Natural killer cell (primary cell): ENCODE measurements at regions not wholly inside any gene's neighbourhood (a gene's known extent, or its start where the extent isn't known, plus 50 kb on each side); places are given as distances from the start of the nearest gene placed in this dataset.

ENCODE experiments used
- ATAC-seq, 3 donors: fragments of 150-1000 bp in 2 of 3; fragments of 200-7000 bp in 1 of 3; cut with Tn5 transposase; 1 replicate in 1 of 3; 2 replicates in 2 of 3; pipeline ENCODE4 v1.10.0; 2021; ENCODE audit warnings: mild to moderate bottlenecking in 2 of 3, moderate library complexity in 2 of 3
- DNase-seq, 2 donors: peaks; one replicate each; pipeline versions ENCODE4 v3.0.0 to v3.0.0-alpha.2; 2013 to 2021; ENCODE audit warnings: mixed read lengths in 1 of 2
- H3K27ac ChIP-seq: one replicate; pipeline ENCODE4 v1.5.1; 2013; ENCODE audit warnings: mild to moderate bottlenecking, low read length
- H3K27me3 ChIP-seq: one replicate; pipeline ENCODE4 v1.6.1; 2013; ENCODE audit warnings: low read length; ENCODE audit not compliant: control insufficient read depth, insufficient read depth
- H3K36me3 ChIP-seq: one replicate; pipeline ENCODE4 v1.6.1; 2013; ENCODE audit warnings: low read length; ENCODE audit not compliant: control insufficient read depth, insufficient read depth
- H3K4me1 ChIP-seq: one replicate; pipeline ENCODE4 v1.6.1; 2013; ENCODE audit warnings: low read length; ENCODE audit not compliant: control insufficient read depth, insufficient read depth
- H3K4me3 ChIP-seq: one replicate; pipeline ENCODE4 v1.5.1; 2013; ENCODE audit warnings: low read length
- H3K9me3 ChIP-seq: one replicate; pipeline ENCODE4 v1.6.1; 2013; ENCODE audit warnings: low read length; ENCODE audit not compliant: control insufficient read depth, insufficient read depth
- H3K27ac Mint-ChIP-seq, 2 donors: one replicate each; pipeline ENCODE4 v1.8.0; 2022; ENCODE audit warnings: mild to moderate bottlenecking in 2 of 2, mixed read lengths in 2 of 2, moderate library complexity in 1 of 2
- H3K27me3 Mint-ChIP-seq, 2 donors: one replicate each; pipeline ENCODE4 v1.8.0; 2022; ENCODE audit warnings: low read depth in 2 of 2, mixed read lengths in 2 of 2
- H3K36me3 Mint-ChIP-seq: one replicate; pipeline ENCODE4 v1.8.0; 2022; ENCODE audit warnings: mixed read lengths
- H3K4me1 Mint-ChIP-seq, 2 donors: one replicate each; pipeline ENCODE4 v1.8.0; 2022; ENCODE audit warnings: mixed read lengths in 2 of 2
- H3K4me3 Mint-ChIP-seq: one replicate; pipeline ENCODE4 v1.8.0; 2022; ENCODE audit warnings: mild to moderate bottlenecking, moderate library complexity, mixed read lengths
- H3K9me3 Mint-ChIP-seq, 2 donors: one replicate each; pipeline ENCODE4 v1.8.0; 2022; ENCODE audit warnings: mixed read lengths in 2 of 2
- CTCF ChIP-seq: fragments of 200-600 bp; IDR thresholded peaks from one replicate; pipeline ENCODE4 v1.8.0; 2022; ENCODE audit warnings: antibody characterized with exemption
- WGBS: methylation state at CpG from one replicate; pipeline ENCODE4 v1.1.7; 2013; ENCODE audit warnings: missing lambda C conversion rate; ENCODE audit not compliant: insufficient coverage; 5-methylcytosine and 5-hydroxymethylcytosine counted together
- intact Hi-C: fragments of 100-400 bp; cut with micrococcal nuclease; formaldehyde crosslinking; loops from one replicate; pipeline ENCODE4 v1.14.2; 2022

- peaks cover 0 to 5% of the 10 kb centered on the region in 2 donors for H3K9me3 Mint-ChIP-seq
- DNase-seq = no peak
- peaks cover 5 to 11% of the 10 kb centered on the region in 2 donors for H3K4me1 Mint-ChIP-seq
- intact Hi-C loops = no loop called here
- no peaks in the 10 kb centered on the region for H3K4me1 ChIP-seq
- WGBS = 70% methylated on average over 2 of the region's 3 CpGs
- no peaks in the 10 kb centered on the region for H3K27me3 ChIP-seq
- H3K36me3 ChIP-seq = no peaks in the 10 kb centered on the region
- no peak overlapping the region for H3K27ac Mint-ChIP-seq
- no peaks in the 10 kb centered on the region for H3K9me3 ChIP-seq
- peaks cover 6% of the 10 kb centered on the region for H3K36me3 Mint-ChIP-seq
- H3K27me3 Mint-ChIP-seq = no peaks in the 10 kb centered on the region
- no peak overlapping the region for H3K4me3 ChIP-seq
- TF ChIP-seq CTCF = no peak
- no peak for ATAC-seq
- H3K27ac ChIP-seq = no peak overlapping the region
- H3K4me3 Mint-ChIP-seq = no peak overlapping the region
These were observed 535.6 kb upstream of the MEF2C start for GRCh38 chr5:89418407-89419085.

GRCh38 chr5:89417990-89418389, 535.0 kb upstream of the MEF2C start:
- no peak overlapping the region for H3K27ac Mint-ChIP-seq
- no peaks in the 10 kb centered on the region for H3K4me1 ChIP-seq
- H3K4me3 Mint-ChIP-seq = no peak overlapping the region
- DNase-seq = no peak
- H3K27me3 ChIP-seq = no peaks in the 10 kb centered on the region
- H3K36me3 ChIP-seq = no peaks in the 10 kb centered on the region
- WGBS = 100% methylated on average over 2 of the region's 2 CpGs
- intact Hi-C loops = no loop called here
- peaks cover 0 to 5% of the 10 kb centered on the region in 2 donors for H3K9me3 Mint-ChIP-seq
- no peak for ATAC-seq
- H3K36me3 Mint-ChIP-seq = peaks cover 6% of the 10 kb centered on the region
- H3K27ac ChIP-seq = no peak overlapping the region
- no peak overlapping the region for H3K4me3 ChIP-seq
- H3K27me3 Mint-ChIP-seq = no peaks in the 10 kb centered on the region
- no peaks in the 10 kb centered on the region for H3K9me3 ChIP-seq
- H3K4me1 Mint-ChIP-seq = peaks cover 5 to 11% of the 10 kb centered on the region in 2 donors
- no peak for TF ChIP-seq CTCF

DNA sequence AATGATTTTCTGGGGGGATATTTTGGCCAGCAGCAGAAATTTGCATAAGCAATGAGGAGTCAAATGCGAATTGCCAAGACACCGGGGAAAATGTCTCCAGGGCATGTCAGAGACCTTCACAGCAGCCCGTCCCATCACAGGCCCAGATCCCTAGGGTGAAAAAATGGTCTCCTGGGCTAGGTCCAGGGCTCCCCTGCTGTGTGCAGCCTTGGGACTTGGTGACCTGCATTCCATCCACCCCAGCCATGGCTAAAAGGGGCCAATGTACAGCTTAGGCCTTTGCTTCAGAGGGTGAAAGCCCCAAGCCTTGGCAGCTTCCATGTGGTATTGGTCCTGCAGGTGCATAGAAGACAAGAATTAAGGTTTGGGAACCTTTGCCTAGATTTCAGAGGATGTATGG, 534.5 kb upstream of the MEF2C start:
- Histone ChIP-seq H3K4me1 (no peaks in the 10 kb centered on the region), H3K4me3 (no peak overlapping the region), H3K36me3 (no peaks in the 10 kb centered on the region), H3K27me3 (no peaks in the 10 kb centered on the region), H3K9me3 (no peaks in the 10 kb centered on the region), H3K27ac (no peak overlapping the region)
- DNase-seq (no peak), ATAC-seq (no peak)
- Mint-ChIP-seq H3K4me3 (no peak overlapping the region), H3K9me3 (peaks cover 0 to 5% of the 10 kb centered on the region in 2 donors), H3K4me1 (peaks cover 5 to 11% of the 10 kb centered on the region in 2 donors), H3K27me3 (no peaks in the 10 kb centered on the region), H3K27ac (no peak overlapping the region), H3K36me3 (peaks cover 6% of the 10 kb centered on the region)
- WGBS = 95% methylated on average over 3 of the region's 3 CpGs
- TF ChIP-seq CTCF = no peak
- intact Hi-C loops = no loop called here

DNA sequence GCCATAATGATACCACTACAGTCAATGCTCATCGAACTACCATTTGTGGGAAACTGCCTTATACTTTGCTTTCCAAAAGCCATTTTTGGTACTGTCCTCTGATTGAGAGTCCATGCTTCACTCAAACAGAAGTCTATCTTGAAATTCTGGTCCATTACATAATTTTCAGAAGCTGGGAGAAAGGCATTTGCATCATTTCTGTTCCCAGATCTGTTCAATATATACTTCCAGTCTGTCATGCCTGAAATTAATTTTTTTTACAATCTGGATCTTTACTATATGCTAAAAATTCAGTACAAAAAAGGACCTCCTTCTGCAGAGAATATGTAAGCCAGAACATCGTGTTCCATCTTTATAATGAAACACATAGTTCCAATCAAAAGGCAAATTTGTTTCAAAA, 528.9 kb upstream of the MEF2C start:
- Mint-ChIP-seq H3K27me3 (no peaks in the 10 kb centered on the region), H3K27ac (no peak overlapping the region), H3K36me3 (peaks cover 6% of the 10 kb centered on the region), H3K4me3 (no peak overlapping the region), H3K4me1 (no peaks in the 10 kb centered on the region), H3K9me3 (no peaks in the 10 kb centered on the region)
- DNase-seq (no peak), ATAC-seq (no peak)
- H3K36me3 ChIP-seq = no peaks in the 10 kb centered on the region
- TF ChIP-seq CTCF = no peak
- no peaks in the 10 kb centered on the region for H3K4me1 ChIP-seq
- no peaks in the 10 kb centered on the region for H3K9me3 ChIP-seq
- WGBS = 86% methylated on average over 1 of the region's 2 CpGs
- no peak overlapping the region for H3K27ac ChIP-seq
- intact Hi-C loops = no loop called here
- no peak overlapping the region for H3K4me3 ChIP-seq
- H3K27me3 ChIP-seq = no peaks in the 10 kb centered on the region
